Activated CD4-positive, alpha-beta T cell treated with anti-CD3 and anti-CD28 coated beads for 36 hours (primary cell): ENCODE measurements at regions not wholly inside any gene's neighbourhood (a gene's known extent, or its start where the extent isn't known, plus 50 kb on each side); places are given as distances from the start of the nearest gene placed in this dataset.
"Not testable (repeated sequence)": the region's sequence is repeated elsewhere in the genome, so short reads cannot be mapped to it uniquely, and the experiment has no call there.

Source experiments
- ATAC-seq: fragments of 200-7000 bp; cut with Tn5 transposase; one replicate; pipeline ENCODE4 v1.10.0; 2021; ENCODE audit warnings: mild to moderate bottlenecking, moderate library complexity
- CTCF ChIA-PET: fragments of 350-600 bp; sonication (Branson Sonifier 250); formaldehyde crosslinking; loops from one replicate; lab custom pipeline; 2021; ENCODE audit warnings: antibody characterized with exemption; lab: Charles Lee
- POLR2A ChIA-PET: fragments of 350-600 bp; sonication (Branson Sonifier 250); formaldehyde crosslinking; loops from one replicate; lab custom pipeline; 2021; ENCODE audit warnings: antibody characterized with exemption, inconsistent platforms; lab: Charles Lee
- DNase-seq: peaks from one replicate; pipeline ENCODE4 v3.0.0-alpha.2; 2020
- H3K27ac Mint-ChIP-seq: one replicate; pipeline ENCODE4 v1.8.0; 2021; ENCODE audit warnings: mixed read lengths
- H3K27me3 Mint-ChIP-seq: one replicate; pipeline ENCODE4 v1.8.0; 2021; ENCODE audit warnings: mixed read lengths
- H3K36me3 Mint-ChIP-seq: one replicate; pipeline ENCODE4 v1.8.0; 2021; ENCODE audit warnings: low read depth, mixed read lengths
- H3K4me1 Mint-ChIP-seq: one replicate; pipeline ENCODE4 v1.8.0; 2021; ENCODE audit warnings: mixed read lengths
- H3K4me3 Mint-ChIP-seq: one replicate; pipeline ENCODE4 v1.8.0; 2021; ENCODE audit warnings: mild to moderate bottlenecking, moderate library complexity, mixed read lengths
- H3K9me3 Mint-ChIP-seq: one replicate; pipeline ENCODE4 v1.8.0; 2021; ENCODE audit warnings: low read depth, mixed read lengths
- intact Hi-C, 2 experiments: fragments of 100-400 bp; cut with DNase I in 1 of 2; cut with micrococcal nuclease in 1 of 2; formaldehyde crosslinking; loops; one replicate each; pipeline versions ENCODE4 v1.14.2 to v1.15.1; 2022 to 2024; cut with DNase I, micrococcal nuclease

DNA sequence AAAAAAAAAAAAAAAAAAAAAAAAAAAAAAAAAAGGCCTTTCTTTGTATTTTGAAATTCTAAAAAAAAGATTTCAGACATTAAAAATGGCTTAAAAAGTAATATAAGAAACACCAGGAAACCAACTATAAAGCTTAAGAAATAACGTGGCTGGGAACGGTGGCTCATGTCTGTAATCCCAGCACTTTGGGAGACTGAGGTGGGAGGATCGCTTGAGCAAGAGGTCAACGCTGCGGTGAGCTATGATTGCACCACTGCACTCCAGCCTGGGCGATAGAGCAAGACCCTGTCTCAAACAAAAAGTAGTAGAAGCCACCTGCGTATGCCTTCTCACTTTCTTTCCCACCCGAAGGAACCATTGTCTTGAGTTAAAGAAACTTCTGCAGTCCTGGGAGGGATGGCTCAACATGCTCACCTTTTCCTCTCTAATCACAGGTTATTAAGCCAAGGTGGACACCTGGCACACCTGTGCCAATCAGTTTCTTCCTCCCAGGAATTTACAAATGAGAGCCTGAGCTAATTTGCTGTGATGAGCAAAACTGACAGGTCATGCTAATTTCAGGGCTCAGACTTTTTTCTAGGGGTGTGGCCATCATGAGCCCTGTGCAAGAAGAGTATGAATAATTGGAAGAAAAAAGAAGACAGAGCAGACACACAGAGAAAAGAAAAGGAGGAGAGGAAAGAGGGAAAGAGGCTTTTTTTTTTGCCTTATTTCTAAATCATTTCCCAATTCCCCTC is 72.0 kb upstream of the PARD3 start:
- H3K9me3 Mint-ChIP-seq, result no peaks in the 10 kb centered on the region
- no peaks in the 10 kb centered on the region for H3K4me1 Mint-ChIP-seq
- CTCF ChIA-PET, result interaction anchor here (0.6 to 1.2 kb wide), 4 partner anchors 23 to 1694 kb away, joined by 3 read pairs; no protein-coding TSS in a partner anchor
- no peak overlapping the region for H3K27ac Mint-ChIP-seq
- POLR2A ChIA-PET, result no interaction called here
- DNase-seq (no peak), ATAC-seq (no peak)
- H3K4me3 Mint-ChIP-seq, result no peak overlapping the region
- no peaks in the 10 kb centered on the region for H3K36me3 Mint-ChIP-seq
- intact Hi-C loops, result no loop called here
- no peaks in the 10 kb centered on the region for H3K27me3 Mint-ChIP-seq

GRCh38 chr10:34885898-34886297 is 70.8 kb upstream of the PARD3 start:
- Mint-ChIP-seq H3K36me3 (no peaks in the 10 kb centered on the region), H3K9me3 (no peaks in the 10 kb centered on the region), H3K4me1 (no peaks in the 10 kb centered on the region), H3K4me3 (no peak overlapping the region), H3K27me3 (no peaks in the 10 kb centered on the region), H3K27ac (no peak overlapping the region)
- intact Hi-C loops, result no loop called here
- CTCF ChIA-PET, result interaction anchor here (1.2 kb wide), 1 partner anchor 24 kb away, joined by 3 read pairs; no protein-coding TSS in a partner anchor
- POLR2A ChIA-PET, result no interaction called here
- no peak for DNase-seq
- no peak for ATAC-seq

DNA sequence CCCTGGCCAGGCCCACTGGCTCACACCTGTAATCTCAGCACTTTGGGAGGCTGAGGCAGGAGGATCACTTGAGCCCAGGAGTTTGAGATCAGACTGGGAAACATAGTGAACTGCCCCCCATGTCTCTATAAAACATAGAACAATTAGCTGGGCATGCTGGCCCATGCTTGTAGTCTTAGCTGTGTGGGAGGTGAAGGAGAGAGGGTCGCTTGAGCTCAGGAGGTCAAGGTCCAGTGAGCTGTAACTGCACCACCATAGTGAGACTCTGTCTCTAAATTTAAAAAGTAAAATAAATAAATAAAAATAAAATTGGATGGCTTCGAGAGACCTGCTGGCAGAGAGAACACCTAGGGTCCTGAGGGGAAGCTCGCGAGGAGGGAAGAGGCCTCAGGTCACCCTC is 69.9 kb upstream of the PARD3 start:
- H3K27ac Mint-ChIP-seq, result no peak overlapping the region
- intact Hi-C loops, result no loop called here
- ATAC-seq, result no peak
- H3K27me3 Mint-ChIP-seq, result no peaks in the 10 kb centered on the region
- H3K9me3 Mint-ChIP-seq, result no peaks in the 10 kb centered on the region
- H3K4me1 Mint-ChIP-seq, result no peaks in the 10 kb centered on the region
- ChIA-PET POLR2A (no interaction called here), CTCF (no interaction called here)
- H3K4me3 Mint-ChIP-seq, result no peak overlapping the region
- DNase-seq, result no peak
- H3K36me3 Mint-ChIP-seq, result no peaks in the 10 kb centered on the region

- DNase-seq (no peak), ATAC-seq (no peak)
- Mint-ChIP-seq H3K36me3 (no peaks in the 10 kb centered on the region), H3K4me3 (no peak overlapping the region), H3K27me3 (no peaks in the 10 kb centered on the region), H3K4me1 (no peaks in the 10 kb centered on the region), H3K27ac (no peak overlapping the region), H3K9me3 (no peaks in the 10 kb centered on the region)
- POLR2A ChIA-PET, result no interaction called here
- CTCF ChIA-PET, result no interaction called here
- intact Hi-C loops, result no loop called here
These were observed 69.3 kb upstream of the PARD3 start for GRCh38 chr10:34884272-34884952.

DNA sequence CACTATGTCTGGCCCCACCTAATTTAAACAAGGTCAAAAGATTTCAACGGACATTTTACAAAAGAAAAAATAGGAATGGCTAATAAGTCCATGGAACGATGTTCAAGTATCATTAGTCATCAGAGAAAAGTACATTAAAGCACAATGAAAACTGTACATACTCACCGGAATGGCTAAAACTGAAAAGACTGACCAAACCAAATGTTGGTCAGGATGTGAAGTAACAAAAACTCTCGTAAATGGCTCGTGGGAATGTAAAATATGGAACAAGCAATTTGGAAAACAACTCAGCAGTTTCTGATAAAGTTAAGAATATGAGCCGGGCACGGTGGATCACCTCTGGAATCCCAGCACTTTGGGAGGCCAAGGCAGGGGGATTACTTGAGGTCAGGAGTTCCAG is 65.7 kb upstream of the PARD3 start:
- Mint-ChIP-seq H3K36me3 (no peaks in the 10 kb centered on the region), H3K9me3 (no peaks in the 10 kb centered on the region), H3K27me3 (no peaks in the 10 kb centered on the region), H3K27ac (no peak overlapping the region), H3K4me1 (no peaks in the 10 kb centered on the region), H3K4me3 (no peak overlapping the region)
- ChIA-PET CTCF (no interaction called here), POLR2A (no interaction called here)
- DNase-seq (no peak), ATAC-seq (no peak)
- intact Hi-C loops, result no loop called here

DNA sequence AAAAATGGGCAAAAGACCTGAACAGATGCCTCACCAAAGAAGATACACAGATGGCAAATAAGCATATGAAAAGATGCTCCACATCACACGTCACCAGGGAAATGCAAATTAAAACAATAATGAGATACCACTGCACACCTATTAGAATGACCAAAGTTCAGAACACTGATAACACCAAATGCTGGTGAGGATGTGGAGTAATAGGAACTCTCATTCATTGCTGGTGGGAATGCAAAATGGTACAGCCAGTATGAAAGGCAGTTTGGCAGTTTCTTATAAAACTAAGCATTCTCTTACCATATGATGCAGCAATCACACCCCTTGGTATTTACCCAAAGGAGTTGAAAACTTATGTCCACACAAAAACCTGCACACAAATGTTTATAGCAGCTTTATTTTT is 63.6 kb upstream of the PARD3 start:
- H3K27ac Mint-ChIP-seq, POLR2A ChIA-PET, DNase-seq, intact Hi-C loops, ATAC-seq, H3K27me3 Mint-ChIP-seq, H3K36me3 Mint-ChIP-seq, H3K9me3 Mint-ChIP-seq, H3K4me3 Mint-ChIP-seq, H3K4me1 Mint-ChIP-seq: not testable (repeated sequence)
- CTCF ChIA-PET, result interaction anchor here (0.7 kb wide), 1 partner anchor 735 kb away, joined by 3 read pairs; no protein-coding TSS in a partner anchor

GRCh38 chr10:34875061-34875460 is 60.0 kb upstream of the PARD3 start:
- POLR2A ChIA-PET, result no interaction called here
- no peak overlapping the region for H3K4me3 Mint-ChIP-seq
- intact Hi-C loops, result no loop called here
- H3K4me1 Mint-ChIP-seq, result no peaks in the 10 kb centered on the region
- DNase-seq (no peak), ATAC-seq (no peak)
- H3K27ac Mint-ChIP-seq, result no peak overlapping the region
- peaks cover 2% of the 10 kb centered on the region for H3K27me3 Mint-ChIP-seq
- no peaks in the 10 kb centered on the region for H3K36me3 Mint-ChIP-seq
- H3K9me3 Mint-ChIP-seq, result no peaks in the 10 kb centered on the region
- CTCF ChIA-PET, result no interaction called here

- no peak overlapping the region for H3K27ac Mint-ChIP-seq
- intact Hi-C loops, result no loop called here
- no peaks in the 10 kb centered on the region for H3K9me3 Mint-ChIP-seq
- DNase-seq, result no peak
- no peak for ATAC-seq
- no peak overlapping the region for H3K4me3 Mint-ChIP-seq
- peaks cover 8% of the 10 kb centered on the region for H3K4me1 Mint-ChIP-seq
- POLR2A ChIA-PET, result no interaction called here
- no peaks in the 10 kb centered on the region for H3K36me3 Mint-ChIP-seq
- H3K27me3 Mint-ChIP-seq, result peaks cover 4% of the 10 kb centered on the region
- CTCF ChIA-PET, result no interaction called here
These were observed 57.7 kb upstream of the PARD3 start for GRCh38 chr10:34872820-34873219.

DNA sequence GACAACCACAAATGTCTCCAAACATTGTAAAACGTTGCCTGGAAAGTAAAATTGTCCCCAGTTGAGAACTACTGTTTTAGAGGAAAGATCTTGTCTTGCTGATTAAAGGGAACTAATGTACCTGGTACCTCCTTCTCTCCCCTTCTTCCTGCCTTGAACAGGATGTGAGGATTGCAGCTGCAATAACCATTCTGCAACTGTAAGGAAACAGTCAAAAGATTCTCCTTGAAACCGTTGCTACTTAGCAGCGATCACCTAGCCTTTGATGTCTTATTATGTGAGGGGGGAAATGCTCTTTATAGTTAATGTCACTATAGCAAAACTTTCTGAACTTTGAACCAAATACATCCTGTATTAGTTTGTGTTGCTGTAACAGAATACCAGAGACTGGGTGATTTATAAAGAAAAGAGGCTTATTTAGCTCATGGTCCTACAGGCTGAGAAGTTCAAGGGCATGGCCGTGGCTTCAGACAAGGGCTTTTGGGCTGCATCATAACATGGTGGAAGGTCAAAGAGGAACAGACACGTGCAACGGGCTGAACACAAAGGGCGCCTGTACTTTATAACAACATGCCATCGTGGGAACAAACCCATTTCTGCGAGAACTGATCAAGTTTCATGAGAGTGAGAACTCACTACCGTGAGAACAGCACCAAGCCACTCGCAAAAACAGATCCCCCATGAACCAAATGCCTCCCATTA is 54.2 kb upstream of the PARD3 start:
- peaks cover 8% of the 10 kb centered on the region for H3K4me1 Mint-ChIP-seq
- ATAC-seq, result no peak
- no peak for DNase-seq
- CTCF ChIA-PET, result no interaction called here
- no peak overlapping the region for H3K27ac Mint-ChIP-seq
- peaks cover 6% of the 10 kb centered on the region for H3K27me3 Mint-ChIP-seq
- no peaks in the 10 kb centered on the region for H3K9me3 Mint-ChIP-seq
- intact Hi-C loops, result no loop called here
- H3K4me3 Mint-ChIP-seq, result no peak overlapping the region
- H3K36me3 Mint-ChIP-seq, result no peaks in the 10 kb centered on the region
- POLR2A ChIA-PET, result no interaction called here

- Mint-ChIP-seq H3K4me1 (peaks cover 8% of the 10 kb centered on the region), H3K4me3 (no peak overlapping the region), H3K27me3 (peaks cover 6% of the 10 kb centered on the region), H3K36me3 (no peaks in the 10 kb centered on the region), H3K27ac (no peak overlapping the region), H3K9me3 (no peaks in the 10 kb centered on the region)
- ATAC-seq (no peak), DNase-seq (no peak)
- POLR2A ChIA-PET, result no interaction called here
- intact Hi-C loops, result no loop called here
- CTCF ChIA-PET, result no interaction called here
These were observed 53.5 kb upstream of the PARD3 start for GRCh38 chr10:34868589-34868988.

GRCh38 chr10:34866848-34867247 is 51.8 kb upstream of the PARD3 start:
- no peaks in the 10 kb centered on the region for H3K9me3 Mint-ChIP-seq
- peaks cover 8% of the 10 kb centered on the region for H3K4me1 Mint-ChIP-seq
- ChIA-PET POLR2A (no interaction called here), CTCF (no interaction called here)
- no peak overlapping the region for H3K4me3 Mint-ChIP-seq
- no peak for DNase-seq
- no peak for ATAC-seq
- H3K27ac Mint-ChIP-seq, result no peak overlapping the region
- no peaks in the 10 kb centered on the region for H3K36me3 Mint-ChIP-seq
- peaks cover 4% of the 10 kb centered on the region for H3K27me3 Mint-ChIP-seq
- intact Hi-C loops, result no loop called here
